ENCODE measurements at regions not wholly inside any gene's neighbourhood (a gene's known extent, or its start where the extent isn't known, plus 50 kb on each side); places are given as distances from the start of the nearest gene placed in this dataset.

GRCh38 chr2:15734674-15735483 lies 143.2 kb downstream of the DDX1 start:
- Histone ChIP-seq H3K27me3 (ENCODE audit: low read depth, low read length) (peaks cover 36% of the 10 kb centered on the region), H4K20me1 (ENCODE audit: insufficient read depth, low read length) (no peaks in the 10 kb centered on the region), H3K4me1 (ENCODE audit: low read length) (peaks cover 54% of the 10 kb centered on the region), H3K79me2 (ENCODE audit: low read length) (no peaks in the 10 kb centered on the region), H3K4me3 (ENCODE audit: low read length) (no peak overlapping the region), H3K27ac (ENCODE audit: low read length) (no peak overlapping the region), H3K9me3 (ENCODE audit: insufficient read depth, low read length) (no peaks in the 10 kb centered on the region), H3K4me2 (ENCODE audit: low read length) (no peak overlapping the region), H3K36me3 (replicated peaks; ENCODE audit: low read depth, low read length) (no peaks in the 10 kb centered on the region), H3K9ac (ENCODE audit: low read length) (no peak overlapping the region), H2AFZ (ENCODE audit: low read depth, low read length) (no peak overlapping the region)
- TF ChIP-seq CTCF (IDR thresholded peaks at IDR 0.05; ENCODE audit: low read depth, low read length) (no peak), EZH2phosphoT487 (IDR thresholded peaks at IDR 0.05; ENCODE audit: low read depth) (no peak)

- Histone ChIP-seq H3K27me3 (ENCODE audit: low read depth, low read length) (peaks cover 41% of the 10 kb centered on the region), H4K20me1 (ENCODE audit: insufficient read depth, low read length) (no peaks in the 10 kb centered on the region)
- TF ChIP-seq CTCF (IDR thresholded peaks at IDR 0.05; ENCODE audit: low read depth, low read length) (no peak), EZH2phosphoT487 (IDR thresholded peaks at IDR 0.05; ENCODE audit: low read depth) (no peak)
Observed at GRCh38 chr2:15735484-15736326, 144.0 kb downstream of the DDX1 start.

GRCh38 chr2:15736396-15737180 lies 144.9 kb downstream of the DDX1 start:
- Histone ChIP-seq H3K4me3 (ENCODE audit: low read length) (no peak overlapping the region), H3K36me3 (replicated peaks; ENCODE audit: low read depth, low read length) (no peaks in the 10 kb centered on the region), H3K4me2 (ENCODE audit: low read length) (no peak overlapping the region), H3K79me2 (ENCODE audit: low read length) (no peaks in the 10 kb centered on the region), H3K9me3 (ENCODE audit: insufficient read depth, low read length) (peaks cover 4% of the 10 kb centered on the region; the same call in 1 of the 2 replicates), H3K9ac (ENCODE audit: low read length) (no peak overlapping the region), H3K27me3 (ENCODE audit: low read depth, low read length) (peaks cover 34% of the 10 kb centered on the region), H2AFZ (ENCODE audit: low read depth, low read length) (no peak overlapping the region), H4K20me1 (ENCODE audit: insufficient read depth, low read length) (no peaks in the 10 kb centered on the region), H3K27ac (ENCODE audit: low read length) (no peak overlapping the region), H3K4me1 (ENCODE audit: low read length) (peaks cover 37% of the 10 kb centered on the region)
- TF ChIP-seq EZH2phosphoT487 (IDR thresholded peaks at IDR 0.05; ENCODE audit: low read depth) (no peak), CTCF (IDR thresholded peaks at IDR 0.05; ENCODE audit: low read depth, low read length) (no peak)

More at GRCh38 chr2:15735484-15736326, 144.0 kb downstream of the DDX1 start:
- H3K4me2 ChIP-seq (ENCODE audit: low read length) = no peak overlapping the region
- no peaks in the 10 kb centered on the region for H3K79me2 ChIP-seq (ENCODE audit: low read length)
- H3K9ac ChIP-seq (ENCODE audit: low read length) = no peak overlapping the region
- no peaks in the 10 kb centered on the region for H3K36me3 ChIP-seq (replicated peaks; ENCODE audit: low read depth, low read length)
- no peak overlapping the region for H2AFZ ChIP-seq (ENCODE audit: low read depth, low read length)
- peaks cover 2% of the 10 kb centered on the region; the same call in 1 of the 2 replicates for H3K9me3 ChIP-seq (ENCODE audit: insufficient read depth, low read length)
- H3K4me1 ChIP-seq (ENCODE audit: low read length) = peaks cover 46% of the 10 kb centered on the region
- no peak overlapping the region for H3K27ac ChIP-seq (ENCODE audit: low read length)
- no peak overlapping the region for H3K4me3 ChIP-seq (ENCODE audit: low read length)

All from OCI-LY3 (cell line).